HG02970 (cell line): ENCODE measurements at regions not wholly inside any gene's neighbourhood (a gene's known extent, or its start where the extent isn't known, plus 50 kb on each side); places are given as distances from the start of the nearest gene placed in this dataset.

ENCODE experiments used
- ATAC-seq: cut with Tn5 transposase; IDR thresholded peaks from one replicate; pipeline ENCODE4 v1.9.1; 2021; ENCODE audit warnings: mild to moderate bottlenecking, moderate library complexity, moderate number of reproducible peaks; ENCODE audit not compliant: unreplicated experiment, low FRiP score

GRCh38 chr1:235027076-235027861, 101.4 kb downstream of the TOMM20 start:
- ATAC-seq = no peak

GRCh38 chr1:235025422-235025984, 103.1 kb downstream of the TOMM20 start:
- no peak for ATAC-seq

GRCh38 chr1:235024711-235025421, 103.8 kb downstream of the TOMM20 start:
- ATAC-seq = no peak

- no peak for ATAC-seq
Observed at GRCh38 chr1:235023711-235024439, 104.8 kb downstream of the TOMM20 start.

- ATAC-seq = no peak
Observed at GRCh38 chr1:235022981-235023710, 105.5 kb downstream of the TOMM20 start.

- ATAC-seq = no peak
Observed at GRCh38 chr1:235022341-235022980, 106.2 kb downstream of the TOMM20 start.

GRCh38 chr1:235021815-235022214, 106.8 kb downstream of the TOMM20 start:
- no peak for ATAC-seq

- ATAC-seq = no peak
Observed at GRCh38 chr1:235021321-235021720, 107.3 kb downstream of the TOMM20 start.

GRCh38 chr1:235019961-235020360, 108.7 kb downstream of the TOMM20 start:
- no peak for ATAC-seq

- no peak for ATAC-seq
Observed at GRCh38 chr1:235019471-235019870, 109.2 kb downstream of the TOMM20 start.

- no peak for ATAC-seq
Observed at GRCh38 chr1:235018720-235019444, 109.8 kb downstream of the TOMM20 start.

- ATAC-seq = no peak
Observed at GRCh38 chr1:235018161-235018560, 110.5 kb downstream of the TOMM20 start.

- ATAC-seq = no peak
Observed at GRCh38 chr1:235017719-235018118, 110.9 kb downstream of the TOMM20 start.

GRCh38 chr1:235017191-235017590, 111.4 kb downstream of the TOMM20 start:
- ATAC-seq = no peak

- no peak for ATAC-seq
Observed at GRCh38 chr1:235015291-235015985, 113.2 kb downstream of the TOMM20 start.

GRCh38 chr1:235014756-235015155, 113.9 kb downstream of the TOMM20 start:
- ATAC-seq = no peak

- no peak for ATAC-seq
Observed at GRCh38 chr1:235013512-235013911, 115.1 kb downstream of the TOMM20 start.

GRCh38 chr1:235012436-235013210, 116.0 kb downstream of the TOMM20 start:
- ATAC-seq = no peak
